Activated naive CD8-positive, alpha-beta T cell treated with anti-CD3 and anti-CD28 coated beads, Interleukin-2, amount 50 U/mL, for 16 hours (primary cell): ENCODE measurements at regions not wholly inside any gene's neighbourhood (a gene's known extent, or its start where the extent isn't known, plus 50 kb on each side); places are given as distances from the start of the nearest gene placed in this dataset.

Experiments used
- DNase-seq: peaks from one replicate; pipeline ENCODE4 v3.0.0-alpha.2; 2020; ENCODE audit warnings: low read depth, low spot score

DNA sequence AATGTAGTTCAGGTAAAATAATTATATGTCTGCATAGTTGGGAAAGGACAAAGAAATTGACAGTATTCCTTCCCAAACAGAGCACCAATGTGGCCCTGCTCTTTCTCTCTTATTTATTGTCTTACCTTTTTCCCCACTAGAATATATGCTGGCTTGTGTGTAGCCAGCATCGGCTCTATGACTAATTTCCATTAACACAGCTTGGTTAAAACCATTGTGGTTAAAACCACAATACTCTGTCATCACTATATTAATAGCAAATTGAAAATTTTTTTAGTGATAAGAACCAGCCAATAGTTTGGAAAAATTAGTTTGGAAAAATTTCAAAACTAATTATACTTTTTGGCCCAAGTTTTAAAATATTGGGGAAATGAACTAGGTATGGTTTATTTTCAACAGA, 535.1 kb downstream of the UTRN start:
- DNase-seq: no peak

DNA sequence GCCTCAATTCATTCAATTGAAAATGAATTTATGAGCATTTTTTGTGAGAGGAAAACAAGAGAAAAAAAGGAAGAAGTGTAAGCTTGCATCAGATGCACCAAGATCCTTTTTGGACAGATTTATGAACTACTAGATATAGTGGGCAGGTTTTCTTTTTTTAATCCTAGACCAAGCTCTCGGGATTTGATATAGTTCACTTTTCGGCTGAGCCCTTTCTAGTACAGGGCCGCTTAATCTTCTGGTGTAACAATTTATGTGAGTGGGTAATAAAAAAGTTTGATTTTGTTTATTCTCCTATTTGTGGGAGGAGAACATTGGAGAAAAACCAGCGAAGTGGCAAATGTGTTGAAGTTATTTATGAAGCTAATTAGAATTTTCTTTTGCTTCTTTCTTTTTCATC, 538.0 kb downstream of the UTRN start:
- DNase-seq: no peak

DNA sequence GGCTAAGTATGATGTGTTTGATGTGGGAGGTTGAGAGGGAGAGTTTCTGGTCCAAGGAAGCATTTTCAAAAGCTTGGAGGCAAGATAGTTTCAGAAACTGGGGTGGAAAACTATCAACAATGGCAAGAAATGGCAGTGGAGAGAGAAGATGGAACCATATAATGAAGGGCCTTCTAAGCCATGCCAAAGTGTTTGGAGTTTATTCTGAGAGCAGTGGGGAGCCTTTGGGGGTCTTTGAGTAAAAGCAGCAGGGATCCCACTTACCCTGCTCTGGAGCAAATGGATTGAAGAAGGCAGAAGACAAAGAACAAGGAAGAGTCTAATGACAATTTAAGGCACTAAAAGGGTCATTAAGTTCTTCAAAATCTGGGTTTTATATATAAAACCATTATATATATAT, 538.9 kb downstream of the UTRN start:
- no peak for DNase-seq

DNA sequence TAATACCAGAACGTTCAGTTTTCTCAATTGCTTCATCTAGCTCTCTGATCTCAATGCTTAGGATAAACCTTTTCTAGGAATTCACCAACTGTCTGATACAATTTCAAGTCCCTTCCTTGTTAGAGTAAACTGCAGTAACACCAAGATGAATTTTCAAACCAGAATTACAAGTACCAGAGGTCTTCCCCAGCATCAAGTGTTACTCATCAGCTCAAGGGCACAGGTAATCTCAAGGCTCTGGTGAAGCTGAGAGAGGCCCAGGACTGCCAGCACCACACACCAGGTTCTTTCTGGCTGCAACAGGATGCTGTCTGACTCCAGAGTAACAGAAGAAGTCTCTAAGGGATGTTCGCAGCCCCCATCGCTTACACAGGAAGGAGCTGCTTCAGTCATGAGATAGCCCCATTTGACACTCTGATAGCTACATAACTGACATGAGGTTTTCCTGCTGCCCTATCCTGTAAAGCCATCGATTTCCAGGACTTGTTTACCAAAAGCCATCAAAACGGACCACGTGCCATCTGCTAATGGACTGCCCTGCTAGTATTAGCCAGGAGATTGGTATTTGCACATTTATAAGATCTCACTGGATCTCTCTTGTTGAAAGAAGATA, 549.4 kb downstream of the UTRN start:
- no peak for DNase-seq

DNA sequence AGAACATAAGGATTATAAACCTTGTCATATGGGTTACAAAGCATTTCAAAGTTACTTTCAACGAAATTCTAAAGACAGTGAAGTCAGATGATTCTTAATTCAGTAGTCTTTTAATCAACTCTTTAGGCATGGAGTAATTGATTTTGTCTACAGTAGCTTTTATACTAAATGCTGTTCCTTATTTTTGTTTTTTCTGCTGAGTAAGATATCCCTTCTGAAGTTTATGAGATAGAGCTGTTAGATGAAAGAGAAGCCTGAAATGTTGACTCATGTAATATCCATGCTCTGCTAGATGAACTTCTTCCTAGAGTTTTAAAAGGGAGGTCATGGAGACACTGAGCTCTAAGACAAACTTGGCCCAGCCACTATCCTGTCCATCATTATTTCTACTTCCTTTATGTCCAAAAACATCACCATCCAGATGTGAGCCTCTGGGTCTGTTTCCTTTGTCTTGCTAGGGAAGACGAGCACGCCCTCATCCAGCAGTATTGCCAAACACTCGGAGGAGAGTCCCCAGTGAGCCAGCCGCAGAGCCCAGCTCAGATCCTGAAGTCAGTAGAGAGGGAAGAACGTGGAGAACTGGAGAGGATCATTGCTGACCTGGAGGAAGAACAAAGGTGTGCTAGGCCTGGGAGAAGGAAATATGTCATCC, 550.3 kb downstream of the UTRN start:
- no peak for DNase-seq

DNA sequence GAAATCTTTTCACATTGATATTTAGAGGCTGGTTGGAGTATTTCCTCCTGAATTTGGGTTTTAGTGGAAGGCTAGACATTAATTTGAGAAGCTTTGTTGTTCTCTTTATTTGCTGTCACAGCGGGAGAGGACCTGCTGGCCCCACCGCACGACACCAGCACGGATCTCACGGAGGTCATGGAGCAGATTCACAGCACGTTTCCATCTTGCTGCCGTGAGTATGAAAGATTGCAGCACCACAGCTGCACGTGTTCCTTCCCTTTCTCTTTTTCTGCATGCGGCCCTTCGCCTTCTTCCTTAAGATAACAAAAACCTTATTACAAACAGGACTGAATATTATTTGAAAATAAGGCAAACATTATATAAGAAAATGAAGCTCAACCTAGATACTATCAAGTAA, 555.5 kb downstream of the UTRN start:
- no peak for DNase-seq

DNA sequence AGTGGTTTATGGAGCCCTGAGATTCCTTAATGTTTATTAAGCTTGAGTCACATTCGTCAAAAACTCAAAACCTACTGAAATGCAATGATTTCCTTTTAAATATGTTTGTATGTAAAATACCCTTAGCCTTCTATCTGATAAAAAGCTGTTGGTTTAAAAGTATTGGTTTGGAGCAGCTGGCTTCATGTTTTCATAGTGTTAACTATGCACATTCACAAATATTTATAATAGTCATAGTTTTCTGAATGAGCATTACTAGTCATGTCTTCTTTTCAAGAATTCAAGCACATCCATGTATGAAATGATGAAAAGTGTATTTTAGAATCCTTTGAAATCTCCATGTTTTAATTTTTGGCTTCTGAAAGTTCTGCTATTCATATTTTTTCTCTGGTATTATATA, 558.6 kb downstream of the UTRN start:
- no peak for DNase-seq

DNA sequence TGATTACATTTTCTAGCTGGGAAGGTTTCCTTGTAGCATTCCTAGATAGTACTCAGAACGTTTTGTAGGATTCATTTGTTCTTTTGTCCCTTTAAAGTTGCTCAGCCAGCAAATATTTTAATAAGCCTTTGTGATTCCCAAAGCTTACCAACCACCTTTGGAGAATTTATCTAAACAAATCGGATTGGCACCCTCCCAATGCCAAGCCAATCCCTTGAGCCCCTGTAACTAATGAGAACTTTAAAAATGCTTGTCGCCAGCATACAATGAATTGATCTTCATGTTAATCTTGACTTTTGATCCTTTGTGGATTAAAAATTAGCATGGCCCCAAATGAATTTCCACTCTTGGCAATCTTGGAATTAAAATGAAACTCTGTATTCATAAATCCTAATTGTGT, 559.5 kb downstream of the UTRN start:
- no peak for DNase-seq

DNA sequence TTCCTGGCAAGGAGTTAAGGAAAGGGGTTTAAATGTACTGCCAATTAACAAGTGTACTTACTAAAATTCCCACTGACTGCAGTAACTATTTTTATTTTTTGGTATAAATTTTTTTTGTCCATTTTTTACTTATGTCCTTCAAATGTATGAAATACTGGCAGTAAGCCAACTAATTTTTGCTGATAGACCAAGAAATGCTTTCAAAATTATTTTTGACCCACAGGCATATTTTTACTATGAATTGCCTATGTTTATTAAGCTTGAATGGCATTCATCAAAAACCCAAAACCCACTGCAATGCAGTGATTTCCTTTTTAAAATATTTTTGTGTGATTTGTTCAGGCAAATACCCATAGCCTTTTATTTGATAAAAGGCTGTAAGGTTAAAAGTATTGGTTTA, 560.1 kb downstream of the UTRN start:
- DNase-seq: no peak

DNA sequence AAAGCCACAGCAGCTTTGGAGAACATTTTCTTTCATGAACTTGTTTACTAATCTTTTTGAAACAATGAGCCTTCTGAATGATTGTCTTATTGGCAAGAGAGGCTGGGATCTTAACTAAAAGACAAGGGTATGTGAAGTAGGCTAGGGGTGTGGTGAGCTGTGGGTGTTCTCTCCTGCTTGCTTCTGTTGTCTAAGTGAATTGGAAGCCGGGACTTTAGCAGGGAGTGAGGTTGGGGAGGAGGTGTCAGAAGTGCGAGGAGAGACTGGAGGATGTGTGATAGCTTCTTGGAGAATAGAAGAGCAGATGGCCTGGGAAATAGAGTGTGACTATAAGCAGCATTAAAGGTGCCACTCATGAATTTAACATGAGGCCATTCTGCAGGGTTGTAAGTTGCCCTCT, 562.8 kb downstream of the UTRN start:
- no peak for DNase-seq

DNA sequence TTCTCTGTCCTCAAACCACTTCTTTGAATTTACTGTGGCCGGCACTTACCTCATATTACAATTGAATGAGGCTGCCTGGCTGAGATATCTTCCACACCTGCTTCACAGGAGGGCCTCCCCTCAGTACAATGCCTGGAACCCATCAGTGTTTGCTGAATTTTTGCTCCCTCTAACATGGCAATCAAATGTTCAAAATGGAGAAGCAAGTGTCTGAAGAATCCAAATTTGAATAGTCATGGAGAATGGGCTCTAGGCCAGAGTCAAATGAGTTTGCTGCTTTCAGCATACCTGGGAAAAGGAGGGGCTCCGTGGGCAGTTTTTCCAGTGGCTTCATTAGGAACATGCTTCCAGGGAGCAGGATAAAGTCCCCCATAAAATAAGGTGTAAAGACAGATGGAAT, 564.8 kb downstream of the UTRN start:
- no peak for DNase-seq

DNA sequence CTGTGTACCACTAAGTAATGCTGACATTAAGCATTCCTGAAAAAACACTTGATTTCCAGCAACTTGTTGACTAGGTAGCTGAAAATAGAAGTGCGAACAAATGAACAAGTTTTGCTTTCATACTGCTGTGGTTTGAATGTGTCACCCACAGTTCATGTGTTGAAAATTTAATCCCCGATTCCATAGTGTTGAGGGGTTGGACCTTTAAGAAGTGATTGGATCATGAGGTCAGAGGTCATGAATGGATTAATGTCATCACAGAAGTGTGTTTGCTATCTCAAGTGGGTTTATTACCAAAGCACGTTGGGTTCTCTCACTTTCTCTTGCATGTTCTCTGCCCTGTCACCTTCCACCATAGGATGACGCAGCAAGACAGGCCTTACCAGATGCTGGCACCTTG, 568.5 kb downstream of the UTRN start:
- no peak for DNase-seq

DNA sequence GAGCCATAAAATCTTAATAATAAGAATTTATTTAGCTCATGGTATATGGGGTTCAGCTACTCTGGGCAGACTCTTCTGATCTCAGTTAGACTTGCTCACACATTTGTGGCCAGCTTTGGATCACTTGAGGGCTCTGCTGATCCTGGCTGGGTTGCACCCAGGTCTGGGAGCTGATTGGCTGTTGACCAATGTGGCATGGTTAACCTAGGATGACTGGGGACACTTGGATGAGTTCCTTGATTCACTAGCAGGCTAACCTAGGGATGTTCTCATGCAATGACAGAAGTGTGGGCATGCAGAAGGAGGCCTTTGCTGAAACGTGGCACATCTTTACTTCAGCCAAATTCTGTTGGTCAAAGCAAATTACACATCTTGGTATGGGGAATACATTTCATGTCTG, 569.5 kb downstream of the UTRN start:
- DNase-seq: no peak

DNA sequence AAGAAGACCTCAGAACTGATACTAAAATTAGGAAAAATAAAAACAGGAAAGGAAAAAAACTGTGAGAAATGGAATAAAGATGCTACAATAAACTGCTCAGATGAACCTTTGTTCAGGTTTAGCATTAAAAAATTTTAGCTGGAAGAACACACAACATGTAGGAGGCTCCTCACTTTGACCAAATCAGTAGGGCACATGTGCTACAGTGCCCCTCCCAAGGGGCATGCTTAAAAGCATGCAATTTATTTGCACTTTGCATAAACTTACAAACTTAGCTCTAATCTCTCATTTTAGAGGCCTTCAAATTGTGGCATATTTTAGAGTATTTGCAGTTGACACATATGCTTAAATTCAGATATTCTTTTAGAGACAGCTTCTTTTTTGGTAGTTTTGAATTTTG, 570.2 kb downstream of the UTRN start:
- DNase-seq: no peak

DNA sequence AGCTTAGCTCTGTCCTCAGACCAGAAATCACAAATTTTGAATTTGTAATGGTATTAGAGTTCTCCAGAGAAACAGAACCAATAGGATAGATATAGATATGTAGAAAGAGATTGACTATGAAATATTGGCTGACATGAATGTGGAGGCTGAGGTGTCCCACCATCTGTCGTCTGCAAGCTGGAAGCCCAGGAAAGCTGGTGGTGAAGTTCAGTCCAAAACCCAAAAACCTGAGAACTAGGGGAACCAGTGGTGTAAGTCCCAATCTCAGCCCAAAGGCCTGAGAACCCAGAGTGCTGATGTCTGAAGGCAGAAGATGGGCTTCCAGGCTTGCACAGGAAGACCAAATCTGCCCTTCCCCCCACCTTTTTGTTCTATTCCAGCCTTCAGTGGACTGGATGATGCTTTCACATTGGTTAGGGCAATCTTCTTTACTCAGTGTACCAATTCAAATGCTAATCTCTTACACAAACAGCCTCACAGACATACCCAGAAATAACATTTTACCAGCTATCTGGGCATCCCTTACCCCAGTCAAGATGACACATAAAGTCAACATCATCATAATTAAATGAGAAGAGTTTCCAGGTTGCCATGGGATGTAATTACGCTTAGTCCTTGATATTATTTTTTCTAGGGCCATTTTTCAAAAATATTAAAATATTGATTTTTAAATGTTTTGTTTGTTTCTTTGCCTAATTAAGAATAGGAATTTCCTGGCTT, 570.8 kb downstream of the UTRN start:
- no peak for DNase-seq

DNA sequence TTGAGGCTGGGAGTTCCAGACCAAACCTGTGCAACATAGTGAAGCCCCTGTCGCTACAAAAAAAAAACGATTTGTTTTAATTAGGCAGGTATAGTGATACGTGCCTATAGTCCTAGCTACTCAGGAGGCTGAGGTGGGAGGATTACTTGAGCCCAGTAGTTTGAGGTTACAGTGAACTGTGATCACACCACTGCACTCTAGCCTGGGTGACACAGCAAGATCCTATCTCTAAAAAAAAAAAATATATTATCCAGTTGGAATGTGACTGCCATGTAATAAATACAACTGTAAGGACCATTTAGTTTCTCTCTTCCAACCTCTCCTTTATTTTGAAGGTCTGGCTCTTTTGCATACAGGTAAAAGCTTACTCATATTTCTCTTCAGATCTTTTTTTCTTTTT, 571.5 kb downstream of the UTRN start:
- DNase-seq: no peak

DNA sequence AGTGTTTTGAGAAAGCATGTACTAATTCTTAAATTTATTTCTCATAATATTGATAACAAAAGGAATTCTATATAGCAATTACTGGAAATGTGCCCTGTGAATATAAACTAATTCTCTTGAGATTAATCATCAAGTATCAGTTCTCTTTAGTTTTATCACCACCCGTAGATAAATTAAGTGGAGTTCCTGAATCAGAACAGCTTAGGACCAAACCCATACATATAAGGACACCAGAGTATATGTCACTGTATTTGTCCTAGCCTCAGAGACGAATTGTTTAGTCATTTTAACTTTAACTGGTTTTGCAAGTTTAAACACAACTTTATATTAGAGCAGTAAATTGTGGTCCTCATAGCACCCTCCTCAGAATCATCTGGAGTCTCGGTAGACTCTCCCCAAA, 572.0 kb downstream of the UTRN start:
- no peak for DNase-seq

DNA sequence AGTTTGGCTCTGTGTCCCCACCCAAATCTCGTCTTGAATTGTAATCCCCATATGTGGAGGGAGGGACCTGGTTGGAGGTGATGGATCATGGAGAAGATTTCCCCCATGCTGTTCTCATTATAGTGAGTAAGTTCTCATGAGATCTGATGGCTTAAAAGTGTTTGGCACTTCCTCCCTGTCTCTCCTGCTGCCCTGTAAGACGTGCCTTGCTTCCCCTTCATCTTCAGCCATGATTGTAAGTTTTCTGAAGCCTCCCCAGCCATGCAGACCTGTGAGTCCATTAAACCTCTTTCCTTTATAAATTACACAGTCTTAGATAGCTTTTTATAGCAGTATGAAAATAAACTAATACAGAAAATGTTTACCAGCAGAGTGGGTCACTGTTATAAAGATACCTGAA, 577.6 kb downstream of the UTRN start:
- DNase-seq: no peak

DNA sequence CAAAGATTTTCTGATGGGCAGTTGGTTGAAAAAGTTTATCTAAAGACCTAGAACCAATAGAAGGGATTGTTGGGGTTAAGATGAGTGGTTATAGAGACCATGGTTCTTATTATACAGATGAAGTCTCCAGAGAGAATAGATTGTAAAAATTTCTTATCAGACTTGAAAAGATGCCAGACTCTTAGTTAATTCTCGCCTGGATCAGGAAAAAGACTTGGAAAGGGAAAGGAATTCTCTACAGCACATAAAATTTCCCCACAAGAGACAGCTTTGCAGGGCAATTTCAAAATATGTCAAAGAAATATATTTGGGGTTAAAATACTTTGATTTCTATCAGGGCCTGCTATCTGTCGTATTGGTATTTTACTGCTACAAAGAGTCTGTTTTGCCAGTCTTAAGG, 582.6 kb downstream of the UTRN start:
- no peak for DNase-seq

DNA sequence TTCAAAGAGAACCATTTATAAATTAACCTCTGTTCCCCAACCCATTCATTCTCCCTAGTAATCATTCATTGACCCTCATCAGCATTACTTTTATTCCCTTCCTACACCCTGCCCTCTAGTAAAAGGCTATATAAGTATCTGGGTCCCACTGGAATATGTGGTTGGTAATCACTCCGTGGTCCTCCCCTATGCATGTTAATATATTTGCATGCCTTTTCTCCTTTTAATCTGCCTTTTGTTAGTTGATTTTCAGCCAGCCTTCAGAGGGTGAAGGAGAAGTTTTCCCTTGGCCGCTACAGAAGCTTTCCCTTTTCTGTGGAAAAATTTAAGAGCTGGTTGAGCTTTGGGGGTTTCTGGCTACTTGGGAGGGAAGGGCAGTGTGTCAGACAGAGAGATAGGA, 585.6 kb downstream of the UTRN start:
- DNase-seq: no peak

DNA sequence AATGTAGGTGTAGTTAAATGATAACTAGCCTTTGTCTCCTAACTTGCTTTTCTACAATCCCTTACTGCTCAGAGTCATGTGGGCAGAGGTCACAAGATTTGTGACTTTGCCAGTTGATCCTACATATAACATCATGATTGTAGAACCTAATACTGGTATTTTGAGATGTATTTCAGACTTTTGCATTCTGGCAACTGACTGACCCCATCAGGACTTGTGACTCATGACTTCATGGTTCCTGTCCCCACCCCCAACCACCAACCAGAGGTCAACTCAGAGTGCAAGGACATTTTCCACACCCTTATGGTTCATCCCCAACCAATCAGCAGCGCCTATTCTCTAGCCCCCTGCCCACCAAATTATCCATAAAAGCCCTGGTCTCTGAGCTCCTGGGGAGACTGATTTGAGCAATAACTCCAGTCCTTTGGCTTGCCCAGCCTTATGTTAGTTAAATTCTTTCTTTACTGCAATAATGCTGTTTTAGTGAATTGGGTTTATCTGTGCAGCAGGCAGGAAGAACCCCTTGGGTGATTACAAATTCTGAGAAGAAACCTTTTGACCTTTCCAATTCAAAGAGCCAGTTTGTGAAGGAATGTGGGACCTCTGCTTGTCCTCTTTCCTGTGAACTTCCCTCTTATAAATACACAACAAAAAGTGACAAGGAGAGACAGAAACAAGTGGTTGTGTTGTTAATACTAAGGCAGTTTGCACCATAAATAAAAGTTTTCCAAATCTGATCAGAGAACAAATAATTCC, 588.7 kb downstream of the UTRN start:
- no peak for DNase-seq

DNA sequence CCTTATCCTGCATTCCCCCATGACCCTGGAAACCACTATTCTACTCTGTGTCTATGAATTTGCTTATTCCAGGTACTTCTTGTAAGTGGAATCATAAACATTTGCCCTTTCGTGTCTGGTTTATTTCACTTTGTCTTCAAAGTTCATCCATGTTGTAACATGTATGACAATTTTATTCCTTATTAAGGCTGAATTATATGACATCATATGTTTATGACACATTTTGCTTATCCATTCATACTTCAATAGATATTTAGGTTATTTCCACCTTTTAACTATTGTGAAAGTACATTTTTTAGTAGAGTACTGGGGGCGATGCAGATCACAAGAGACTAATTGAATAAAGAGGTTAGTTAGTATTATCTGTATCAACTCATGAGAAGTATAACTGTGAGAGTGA, 591.6 kb downstream of the UTRN start:
- no peak for DNase-seq

DNA sequence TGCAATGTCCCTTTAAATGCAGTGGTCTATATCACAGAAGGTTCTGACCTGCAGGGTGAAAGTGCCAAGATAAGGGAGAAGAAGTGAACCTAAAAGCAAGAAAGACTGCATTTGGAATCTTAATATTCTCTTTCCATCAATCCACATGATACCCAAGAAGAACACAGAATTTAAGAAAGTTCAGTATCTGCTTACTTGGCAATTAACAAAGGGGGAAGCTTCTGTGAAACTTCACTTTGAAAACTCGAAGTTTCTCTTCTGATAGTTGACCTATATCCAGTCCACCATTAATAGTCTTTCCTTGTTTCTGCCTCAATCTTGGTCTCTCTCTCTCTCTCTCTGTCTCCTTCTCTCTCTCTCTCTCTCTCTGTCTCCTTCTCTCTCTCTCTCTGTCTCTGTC, 592.0 kb downstream of the UTRN start:
- no peak for DNase-seq
